HL-60 (cell line): ENCODE measurements at regions not wholly inside any gene's neighbourhood (a gene's known extent, or its start where the extent isn't known, plus 50 kb on each side); places are given as distances from the start of the nearest gene placed in this dataset.
A peak's percentile ranks its signal among the peaks of the same experiment; 100 is the strongest.

Experiments
- DNase-seq, 2 experiments: peaks; one replicate each; pipeline ENCODE4 v3.0.0-alpha.2; 2010 to 2020; ENCODE audit warnings: low read depth in 1 of 2, low spot score in 1 of 2
- H3K27ac ChIP-seq: fragments of 250-450 bp; sonication (Bioruptor Pico); replicated peaks from 2 replicates; pipeline ENCODE4 v1.5.1; 2020; ENCODE audit warnings: mild to moderate bottlenecking, moderate library complexity
- H3K27me3 ChIP-seq: fragments of 250-450 bp; sonication (Bioruptor Pico); 2 replicates; pipeline ENCODE4 v1.5.1; 2021; ENCODE audit warnings: mild to moderate bottlenecking, moderate library complexity; ENCODE audit not compliant: insufficient read depth, poor library complexity, severe bottlenecking
- H3K4me3 ChIP-seq: replicated peaks from 2 replicates; pipeline ENCODE4 v1.5.1; 2011; ENCODE audit warnings: mild to moderate bottlenecking, control low read depth, low read length; ENCODE audit not compliant: insufficient read depth
- CTCF ChIP-seq: IDR thresholded peaks from one replicate; pipeline ENCODE4 v1.5.1; 2011; ENCODE audit warnings: low read length, control low read depth, inconsistent platforms; ENCODE audit not compliant: insufficient read depth
- GABPA ChIP-seq: IDR thresholded peaks from 2 replicates; pipeline ENCODE4 v1.6.1; 2012; ENCODE audit warnings: low read depth
- POLR2AphosphoS5 ChIP-seq: IDR thresholded peaks from 2 replicates; pipeline ENCODE4 v1.6.1; 2012; ENCODE audit warnings: low read depth
- REST ChIP-seq: IDR thresholded peaks from 2 replicates; pipeline ENCODE4 v1.6.1; 2012; ENCODE audit warnings: low read depth; ENCODE audit not compliant: insufficient replicate concordance
- SPI1 ChIP-seq: IDR thresholded peaks from 2 replicates; pipeline ENCODE4 v1.6.1; 2012; ENCODE audit warnings: low read depth, mild to moderate bottlenecking, borderline replicate concordance

- Histone ChIP-seq H3K27me3 (no peaks in the 10 kb centered on the region), H3K27ac (no peak overlapping the region), H3K4me3 (no peak overlapping the region)
- no peak for TF ChIP-seq SPI1
- TF ChIP-seq GABPA: no peak
- no peak for TF ChIP-seq CTCF
- TF ChIP-seq REST: no peak
- TF ChIP-seq POLR2AphosphoS5: no peak
- no peak for DNase-seq
Measured at GRCh38 chr13:31955101-31955500, 76.5 kb upstream of the FRY start.

GRCh38 chr13:31955741-31956140 is 75.8 kb upstream of the FRY start:
- Histone ChIP-seq H3K27me3 (no peaks in the 10 kb centered on the region), H3K27ac (no peak overlapping the region; the same call in 1 of the 2 replicates), H3K4me3 (no peak overlapping the region)
- TF ChIP-seq POLR2AphosphoS5 (no peak), GABPA (no peak), SPI1 (peak; percentile 30; the same call in 1 of the 2 replicates), CTCF (no peak)
- DNase-seq: peak in 1 of 2 experiments; percentile 47

GRCh38 chr13:31956980-31957644 is 74.5 kb upstream of the FRY start:
- Histone ChIP-seq H3K4me3 (no peak overlapping the region), H3K27me3 (no peaks in the 10 kb centered on the region), H3K27ac (no peak overlapping the region)
- no peak for TF ChIP-seq POLR2AphosphoS5
- no peak for TF ChIP-seq CTCF
- TF ChIP-seq SPI1: no peak
- TF ChIP-seq REST: no peak
- TF ChIP-seq GABPA: no peak
- DNase-seq: no peak

- no peak for DNase-seq
- TF ChIP-seq SPI1 (0 out of 2 replicates have a peak, but pooled peaks have one; percentile 24), POLR2AphosphoS5 (no peak)
- Histone ChIP-seq H3K4me3 (no peak overlapping the region), H3K27me3 (no peaks in the 10 kb centered on the region), H3K27ac (no peak overlapping the region)
Measured at GRCh38 chr13:31957772-31958171, 73.8 kb upstream of the FRY start.
